A673 (cell line): ENCODE measurements at regions not wholly inside any gene's neighbourhood (a gene's known extent, or its start where the extent isn't known, plus 50 kb on each side); places are given as distances from the start of the nearest gene placed in this dataset.

Experiments
- EZH2 ChIP-seq: fragments of 200-600 bp; sonication (generic); IDR thresholded peaks from 2 replicates; pipeline ENCODE4 v1.6.1; 2017; ENCODE audit warnings: borderline replicate concordance, low read depth, mild to moderate bottlenecking, mixed read lengths, antibody characterized with exemption, low read length; ENCODE audit not compliant: poor library complexity, severe bottlenecking
- TF ChIP-seq, protein P1 (sequence below): fragments of 300-800, 200-600 bp; sonication (generic); conservative IDR thresholded peaks from 2 replicates; pipeline ENCODE4 v1.5.1; 2017; ENCODE audit warnings: low read depth, mild to moderate bottlenecking, antibody characterized with exemption, low read length, moderate library complexity, mixed read lengths

DNA sequence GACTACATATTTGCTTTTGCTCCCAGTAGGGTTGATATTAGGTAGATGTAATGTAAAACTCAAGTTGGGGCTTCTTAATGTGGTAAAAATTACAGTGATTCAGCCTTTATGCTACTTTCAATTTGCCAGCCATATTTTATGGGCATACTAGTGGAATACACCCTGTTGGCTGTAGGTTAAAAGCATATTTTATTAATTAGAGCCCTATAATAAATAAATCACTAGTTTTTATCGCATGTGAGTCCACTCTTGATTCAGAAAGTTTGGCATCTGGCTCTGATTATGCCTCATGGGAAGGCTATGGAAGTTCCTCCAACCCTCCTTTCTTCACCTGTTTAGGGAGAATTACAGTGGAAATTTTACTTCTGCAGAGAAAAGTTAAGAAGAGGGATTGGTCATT, 390.9 kb downstream of the GATA3 start:
- TF ChIP-seq, protein P1, sequence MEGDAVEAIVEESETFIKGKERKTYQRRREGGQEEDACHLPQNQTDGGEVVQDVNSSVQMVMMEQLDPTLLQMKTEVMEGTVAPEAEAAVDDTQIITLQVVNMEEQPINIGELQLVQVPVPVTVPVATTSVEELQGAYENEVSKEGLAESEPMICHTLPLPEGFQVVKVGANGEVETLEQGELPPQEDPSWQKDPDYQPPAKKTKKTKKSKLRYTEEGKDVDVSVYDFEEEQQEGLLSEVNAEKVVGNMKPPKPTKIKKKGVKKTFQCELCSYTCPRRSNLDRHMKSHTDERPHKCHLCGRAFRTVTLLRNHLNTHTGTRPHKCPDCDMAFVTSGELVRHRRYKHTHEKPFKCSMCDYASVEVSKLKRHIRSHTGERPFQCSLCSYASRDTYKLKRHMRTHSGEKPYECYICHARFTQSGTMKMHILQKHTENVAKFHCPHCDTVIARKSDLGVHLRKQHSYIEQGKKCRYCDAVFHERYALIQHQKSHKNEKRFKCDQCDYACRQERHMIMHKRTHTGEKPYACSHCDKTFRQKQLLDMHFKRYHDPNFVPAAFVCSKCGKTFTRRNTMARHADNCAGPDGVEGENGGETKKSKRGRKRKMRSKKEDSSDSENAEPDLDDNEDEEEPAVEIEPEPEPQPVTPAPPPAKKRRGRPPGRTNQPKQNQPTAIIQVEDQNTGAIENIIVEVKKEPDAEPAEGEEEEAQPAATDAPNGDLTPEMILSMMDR: no peak
- TF ChIP-seq EZH2: no peak
